HG03064 (cell line): ENCODE measurements at regions not wholly inside any gene's neighbourhood (a gene's known extent, or its start where the extent isn't known, plus 50 kb on each side); places are given as distances from the start of the nearest gene placed in this dataset.

Experiments used
- ATAC-seq: cut with Tn5 transposase; IDR thresholded peaks from one replicate; pipeline ENCODE4 v1.9.1; 2021; ENCODE audit warnings: low read depth; ENCODE audit not compliant: unreplicated experiment

GRCh38 chr2:76464310-76464709 is 753.6 kb upstream of the GCFC2 start:
- no peak for ATAC-seq

- no peak for ATAC-seq
These were observed 750.7 kb upstream of the GCFC2 start for GRCh38 chr2:76461431-76461830.

DNA sequence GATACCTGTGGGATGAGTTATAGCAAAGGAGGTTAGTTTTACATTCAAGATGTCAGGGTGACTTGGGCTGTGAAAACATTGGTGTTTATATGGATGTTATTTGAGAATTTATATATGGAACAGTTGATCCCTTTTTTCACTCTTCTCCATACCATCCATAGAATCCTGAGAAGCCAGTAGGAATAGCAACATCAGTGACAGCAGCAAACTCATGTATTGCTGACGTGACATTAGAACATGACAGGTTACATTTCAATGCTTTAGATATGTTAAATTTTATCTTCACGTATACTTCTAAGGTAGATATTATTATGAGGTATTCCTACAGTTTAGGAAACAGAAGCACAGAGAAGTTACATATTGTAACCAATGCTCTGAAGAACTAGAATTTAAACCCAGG is 745.2 kb upstream of the GCFC2 start:
- no peak for ATAC-seq

GRCh38 chr2:76450024-76450475 is 739.3 kb upstream of the GCFC2 start:
- ATAC-seq = peak; percentile 67

DNA sequence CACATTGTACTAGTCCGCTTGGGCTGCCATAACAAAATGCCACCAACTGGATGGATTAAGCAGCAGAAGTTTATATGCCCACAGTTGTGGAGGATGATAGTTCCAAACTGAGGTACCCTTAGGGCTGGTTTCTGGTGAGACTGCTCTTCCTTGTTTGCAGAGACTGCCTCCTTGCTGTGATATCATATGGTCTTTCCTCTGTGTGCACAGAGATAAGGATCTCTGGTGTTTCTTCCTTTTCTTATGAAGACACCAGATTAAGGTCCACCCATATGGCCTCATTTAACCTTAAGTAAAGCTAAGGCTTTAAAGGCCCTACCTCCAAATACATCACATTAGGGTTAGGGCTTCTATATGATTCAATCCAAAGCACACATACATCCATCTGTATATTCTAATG is 738.2 kb upstream of the GCFC2 start:
- ATAC-seq = no peak

DNA sequence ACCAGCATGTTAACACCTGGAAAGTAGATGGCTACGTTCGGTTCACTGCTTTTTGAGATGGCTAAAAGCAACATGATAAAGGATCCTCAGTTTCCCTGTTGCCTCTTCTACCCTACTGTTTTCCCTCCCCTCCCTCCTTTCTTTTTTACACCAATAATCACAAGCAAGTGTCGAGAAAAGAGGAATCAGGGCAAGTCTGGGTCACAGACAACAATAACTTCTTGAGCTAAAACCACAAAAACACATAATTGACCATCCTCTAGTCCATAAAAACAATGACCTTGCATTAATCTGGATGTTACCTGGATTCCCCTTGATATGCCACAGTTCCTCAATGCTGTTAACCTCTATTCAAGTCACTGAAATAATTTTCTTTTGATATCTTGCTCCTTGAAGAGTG is 736.6 kb upstream of the GCFC2 start:
- ATAC-seq = no peak

DNA sequence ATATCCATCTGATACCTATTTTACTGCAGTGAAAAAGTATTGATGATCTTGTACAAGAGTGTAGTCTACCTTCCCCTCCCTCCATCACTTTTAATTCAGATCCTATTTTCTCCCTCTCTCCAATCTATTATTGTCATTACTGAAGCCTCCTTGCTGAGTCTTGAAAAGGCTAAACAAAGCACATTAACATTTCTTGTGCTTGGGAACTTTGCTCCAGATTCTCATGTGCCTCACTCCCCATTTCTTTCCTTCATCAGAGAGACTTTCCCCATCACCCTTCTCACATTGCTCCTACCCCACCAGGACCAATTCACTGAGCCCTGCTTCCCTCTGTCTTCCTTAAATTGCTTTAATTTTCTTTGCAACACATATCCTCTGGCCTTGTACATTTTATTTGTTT is 736.2 kb upstream of the GCFC2 start:
- no peak for ATAC-seq

GRCh38 chr2:76445880-76446279 is 735.2 kb upstream of the GCFC2 start:
- no peak for ATAC-seq

- no peak for ATAC-seq
These were observed 734.0 kb upstream of the GCFC2 start for GRCh38 chr2:76444732-76445131.

DNA sequence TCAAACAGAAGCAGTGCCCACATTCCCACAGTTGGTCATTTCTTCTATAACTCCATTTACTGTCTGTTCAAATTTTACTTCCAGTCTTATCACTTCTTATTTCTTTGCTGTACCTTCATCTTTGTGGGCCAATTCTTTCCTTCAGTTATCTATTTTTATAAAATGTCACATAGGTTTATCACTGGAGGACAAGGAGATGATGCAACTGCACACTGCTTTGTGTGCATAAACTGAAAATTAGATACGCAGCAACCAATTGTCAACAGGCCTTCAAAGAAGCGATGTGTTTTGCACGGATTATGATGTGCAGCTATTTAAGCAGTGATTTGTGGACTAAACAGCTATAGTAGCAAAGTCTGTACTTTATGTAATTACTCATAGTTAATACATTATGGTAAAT is 726.8 kb upstream of the GCFC2 start:
- no peak for ATAC-seq

DNA sequence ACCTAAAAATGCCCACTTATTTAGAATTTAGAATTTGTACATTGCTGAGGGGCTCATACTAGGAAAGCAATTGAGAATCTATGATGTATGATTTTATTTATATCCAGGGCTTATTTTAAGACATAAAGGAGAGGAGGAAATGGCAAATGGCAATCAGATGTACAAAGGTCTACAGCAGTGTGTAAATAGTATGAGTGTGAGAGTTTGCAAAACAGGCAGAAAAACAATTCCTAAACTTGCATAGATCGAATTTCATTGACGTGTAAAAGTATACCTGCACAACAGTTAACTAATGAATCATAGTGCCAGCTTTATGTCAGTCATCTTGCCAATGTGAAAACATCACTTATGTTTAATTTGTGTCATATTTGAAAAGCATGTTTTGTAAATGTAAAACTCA is 718.7 kb upstream of the GCFC2 start:
- ATAC-seq = no peak

DNA sequence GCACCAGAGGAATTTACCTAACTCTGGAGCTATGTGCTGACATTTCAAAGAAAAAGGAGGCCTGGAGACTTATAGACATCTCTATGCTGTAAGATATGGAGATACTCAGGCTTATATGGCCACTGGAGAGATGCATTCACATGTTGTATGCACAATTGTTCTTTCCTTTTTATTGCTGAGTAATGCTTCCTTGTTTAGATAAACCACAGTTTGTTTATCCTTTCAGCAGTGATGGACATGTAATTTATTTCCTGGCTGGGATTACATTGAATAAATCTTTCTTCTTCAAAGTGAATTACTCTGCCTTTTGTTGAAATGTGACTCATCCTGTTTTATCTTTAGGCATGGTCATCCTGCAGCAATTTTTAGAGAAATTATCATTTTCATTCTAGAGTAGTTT is 716.7 kb upstream of the GCFC2 start:
- no peak for ATAC-seq

DNA sequence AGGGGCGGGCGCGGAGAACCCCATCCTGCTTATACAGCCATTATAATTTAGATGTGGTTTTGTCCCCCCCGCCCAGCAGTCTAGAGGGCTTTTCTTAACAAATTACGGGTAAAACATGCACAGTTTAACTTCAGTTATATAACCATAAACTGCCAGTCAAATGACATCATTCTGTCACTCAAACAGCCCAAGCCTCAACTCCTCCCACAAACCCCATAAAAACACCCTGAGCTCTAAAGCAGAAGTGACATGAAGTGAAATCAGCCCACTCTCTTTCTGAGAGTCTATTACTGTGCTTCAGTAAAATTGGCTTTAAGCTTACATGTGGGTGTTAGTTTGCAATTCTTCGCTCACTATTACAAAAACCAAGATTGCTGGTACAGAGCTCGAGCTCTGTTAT is 705.1 kb upstream of the GCFC2 start:
- no peak for ATAC-seq

- no peak for ATAC-seq
These were observed 702.7 kb upstream of the GCFC2 start for GRCh38 chr2:76413436-76413835.

GRCh38 chr2:76406134-76406855 is 695.6 kb upstream of the GCFC2 start:
- ATAC-seq = no peak

DNA sequence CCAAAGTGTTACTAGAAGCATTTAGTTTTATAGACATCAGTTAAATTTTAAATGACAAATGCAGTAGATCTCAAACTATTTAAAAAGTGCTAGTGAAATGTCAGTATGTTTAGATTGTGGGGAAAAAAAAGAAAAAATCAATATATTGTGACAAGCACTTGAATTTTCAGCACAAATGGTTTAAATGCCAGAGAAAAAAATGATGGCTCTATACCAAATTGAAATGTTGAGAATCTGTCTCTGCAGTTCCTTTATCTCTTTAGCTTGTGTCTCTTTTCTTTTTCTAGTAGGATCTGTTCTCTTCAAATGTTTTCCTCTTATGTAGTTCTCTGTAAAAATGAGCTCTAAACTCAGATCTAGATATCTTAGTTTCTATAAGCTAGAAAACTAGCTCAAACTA is 682.6 kb upstream of the GCFC2 start:
- ATAC-seq = no peak

DNA sequence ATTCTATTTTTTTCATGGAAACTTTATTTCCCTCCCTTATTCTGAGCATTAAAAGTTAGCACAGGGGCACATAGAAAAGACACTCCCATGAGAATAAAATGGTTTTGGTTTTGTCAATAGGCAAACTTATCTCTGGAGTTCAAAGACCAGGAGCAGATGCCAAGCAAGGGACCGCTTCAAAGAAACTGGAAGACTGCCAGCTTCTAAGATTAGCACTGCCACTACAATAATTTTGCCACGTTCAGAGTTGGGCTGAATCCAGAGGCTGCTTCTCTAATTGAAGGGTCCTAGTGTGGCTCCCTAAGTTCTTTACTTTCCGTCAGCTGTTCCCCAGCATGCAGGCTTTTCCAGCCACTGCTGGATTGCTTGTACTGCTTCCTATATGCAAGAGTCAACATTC is 681.0 kb upstream of the GCFC2 start:
- no peak for ATAC-seq

- ATAC-seq = no peak
These were observed 676.6 kb upstream of the GCFC2 start for GRCh38 chr2:76387294-76387693.

DNA sequence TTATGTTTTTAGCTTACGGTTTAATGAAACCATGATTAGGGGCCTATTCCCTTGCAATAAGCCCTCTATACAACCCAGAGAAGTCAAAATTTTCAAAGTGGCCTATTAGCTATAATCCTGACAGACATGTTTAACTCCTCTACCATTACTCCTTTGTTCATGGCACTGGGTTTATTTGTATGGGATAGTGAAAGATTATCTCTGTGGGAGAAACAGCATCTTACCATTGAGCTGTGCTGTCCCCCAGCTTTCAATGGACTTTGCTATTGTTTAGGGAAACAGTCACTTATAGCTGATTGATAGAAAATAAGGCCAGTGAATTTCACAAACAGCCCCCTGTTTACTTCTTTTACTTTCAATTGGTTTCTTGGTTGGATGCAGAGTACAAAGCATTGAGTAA is 675.2 kb upstream of the GCFC2 start:
- ATAC-seq = no peak

DNA sequence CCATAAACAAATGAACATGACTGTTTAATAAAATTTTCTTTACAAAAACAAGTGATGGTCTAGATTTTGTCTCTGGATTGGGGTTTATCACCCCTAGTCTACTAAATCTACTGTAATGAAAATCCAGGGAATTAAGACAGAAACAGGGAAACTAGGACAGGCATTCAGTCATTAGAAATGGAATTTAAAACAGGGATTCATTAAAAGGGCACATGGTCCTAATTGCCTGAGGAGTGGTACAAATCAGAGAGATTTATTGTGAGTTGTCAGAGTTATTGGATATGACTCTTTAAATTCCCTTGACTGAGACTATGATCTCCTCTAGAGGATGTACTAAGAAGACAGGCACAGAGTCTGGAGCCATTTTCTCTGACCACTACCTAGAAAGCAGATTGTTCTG is 670.9 kb upstream of the GCFC2 start:
- ATAC-seq = no peak

GRCh38 chr2:76378140-76378539 is 667.4 kb upstream of the GCFC2 start:
- ATAC-seq = no peak

DNA sequence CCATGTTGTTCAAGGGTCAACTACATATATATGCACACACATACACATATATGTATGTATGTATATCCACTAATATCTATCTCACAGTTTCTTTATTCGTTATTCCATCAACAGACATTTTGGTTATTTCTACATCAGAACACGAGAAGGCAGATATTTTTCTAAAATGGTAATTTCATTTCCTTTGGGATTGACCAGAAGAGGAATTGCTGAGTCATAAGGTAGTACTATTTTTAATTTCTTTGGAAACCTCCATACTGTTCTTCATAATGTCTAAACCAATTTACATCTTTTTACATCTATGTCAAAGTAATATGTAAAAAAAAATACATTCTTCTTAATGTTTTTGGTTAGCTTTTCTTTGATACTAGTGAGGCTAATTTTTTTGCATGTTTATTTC is 630.7 kb upstream of the GCFC2 start:
- ATAC-seq = no peak

GRCh38 chr2:76332871-76333270 is 622.2 kb upstream of the GCFC2 start:
- ATAC-seq = no peak
